NCI-H1436 (cell line): ENCODE measurements at regions not wholly inside any gene's neighbourhood (a gene's known extent, or its start where the extent isn't known, plus 50 kb on each side); places are given as distances from the start of the nearest gene placed in this dataset.
A peak's percentile ranks its signal among the peaks of the same experiment; 100 is the strongest.

Source experiments
- DNase-seq: peaks from one replicate; lab custom pipeline; 2025; lab: John Stamatoyannopoulos, UW

- no peak for DNase-seq
Observed at GRCh38 chr3:73697020-73697419, 72.3 kb upstream of the PDZRN3 start.

GRCh38 chr3:73695841-73696240 is 71.1 kb upstream of the PDZRN3 start:
- DNase-seq = no peak

GRCh38 chr3:73694983-73695757 is 70.4 kb upstream of the PDZRN3 start:
- DNase-seq = no peak

GRCh38 chr3:73687106-73688004 is 62.6 kb upstream of the PDZRN3 start:
- no peak for DNase-seq

- peak; percentile 77 for DNase-seq
Observed at GRCh38 chr3:73685061-73685460, 60.3 kb upstream of the PDZRN3 start.

GRCh38 chr3:73683706-73684105 is 59.0 kb upstream of the PDZRN3 start:
- no peak for DNase-seq

- no peak for DNase-seq
Observed at GRCh38 chr3:73681610-73682009, 56.9 kb upstream of the PDZRN3 start.

- DNase-seq = no peak
Observed at GRCh38 chr3:73681198-73681597, 56.5 kb upstream of the PDZRN3 start.

- no peak for DNase-seq
Observed at GRCh38 chr3:73680391-73681095, 55.8 kb upstream of the PDZRN3 start.

- DNase-seq = no peak
Observed at GRCh38 chr3:73677336-73678024, 52.7 kb upstream of the PDZRN3 start.
